OCI-LY3 (cell line): ENCODE measurements at regions not wholly inside any gene's neighbourhood (a gene's known extent, or its start where the extent isn't known, plus 50 kb on each side); places are given as distances from the start of the nearest gene placed in this dataset.

Experiments
- EZH2phosphoT487 ChIP-seq: fragments of 200-600 bp; shearing (Covaris generic); IDR thresholded peaks from 2 replicates; pipeline ENCODE4 v1.6.1; 2018; ENCODE audit warnings: antibody characterized with exemption, mixed run types, low read depth
- TF ChIP-seq, protein P1 (sequence below): fragments of 200-600, 300-600 bp; sonication (generic); IDR thresholded peaks from 2 replicates; pipeline ENCODE4 v1.5.1; 2014; ENCODE audit warnings: antibody characterized with exemption, low read length, low read depth

DNA sequence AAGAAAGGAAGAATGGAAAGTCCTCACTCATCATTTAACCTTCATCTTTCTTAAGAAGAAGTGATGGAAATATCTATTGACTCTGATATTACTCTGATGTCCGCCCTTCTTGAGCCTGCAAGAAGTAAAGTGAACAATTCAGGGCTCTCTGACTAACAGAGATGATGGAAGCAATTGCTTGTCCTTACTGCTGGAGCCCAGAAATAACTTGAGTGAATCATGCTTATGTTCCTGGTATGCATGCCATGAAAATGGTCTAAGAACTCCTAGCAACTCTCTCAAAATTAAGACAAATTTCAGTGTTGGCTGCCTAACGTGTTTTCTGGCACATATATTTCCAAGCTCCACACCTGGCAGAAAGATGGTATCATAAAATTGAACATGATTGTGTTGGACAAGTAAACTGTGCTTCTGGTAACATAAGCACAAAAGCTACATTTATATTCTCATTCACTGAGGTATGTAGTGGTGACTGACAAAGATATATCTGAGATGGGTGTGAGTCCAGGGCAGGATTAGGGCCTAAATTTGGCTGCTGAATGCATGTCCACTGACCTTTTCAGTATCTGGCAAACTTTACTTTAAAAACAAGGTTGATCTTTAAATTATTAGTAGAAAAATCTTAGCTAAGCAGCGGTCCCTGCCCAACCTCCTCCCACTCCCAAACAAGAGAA is 109.2 kb upstream of the OTUD4 start:
- TF ChIP-seq, protein P1, sequence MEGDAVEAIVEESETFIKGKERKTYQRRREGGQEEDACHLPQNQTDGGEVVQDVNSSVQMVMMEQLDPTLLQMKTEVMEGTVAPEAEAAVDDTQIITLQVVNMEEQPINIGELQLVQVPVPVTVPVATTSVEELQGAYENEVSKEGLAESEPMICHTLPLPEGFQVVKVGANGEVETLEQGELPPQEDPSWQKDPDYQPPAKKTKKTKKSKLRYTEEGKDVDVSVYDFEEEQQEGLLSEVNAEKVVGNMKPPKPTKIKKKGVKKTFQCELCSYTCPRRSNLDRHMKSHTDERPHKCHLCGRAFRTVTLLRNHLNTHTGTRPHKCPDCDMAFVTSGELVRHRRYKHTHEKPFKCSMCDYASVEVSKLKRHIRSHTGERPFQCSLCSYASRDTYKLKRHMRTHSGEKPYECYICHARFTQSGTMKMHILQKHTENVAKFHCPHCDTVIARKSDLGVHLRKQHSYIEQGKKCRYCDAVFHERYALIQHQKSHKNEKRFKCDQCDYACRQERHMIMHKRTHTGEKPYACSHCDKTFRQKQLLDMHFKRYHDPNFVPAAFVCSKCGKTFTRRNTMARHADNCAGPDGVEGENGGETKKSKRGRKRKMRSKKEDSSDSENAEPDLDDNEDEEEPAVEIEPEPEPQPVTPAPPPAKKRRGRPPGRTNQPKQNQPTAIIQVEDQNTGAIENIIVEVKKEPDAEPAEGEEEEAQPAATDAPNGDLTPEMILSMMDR: no peak
- no peak for TF ChIP-seq EZH2phosphoT487
